Epithelial cell of proximal tubule (primary cell): ENCODE measurements at regions not wholly inside any gene's neighbourhood (a gene's known extent, or its start where the extent isn't known, plus 50 kb on each side); places are given as distances from the start of the nearest gene placed in this dataset.
A peak's percentile ranks its signal among the peaks of the same experiment; 100 is the strongest.

Experiments
- DNase-seq: peaks from one replicate; pipeline ENCODE4 v3.0.0-alpha.2; 2011; ENCODE audit warnings: low read depth
- H3K4me3 ChIP-seq: 2 replicates; pipeline ENCODE4 v1.5.1; 2011; ENCODE audit warnings: low read depth, mild to moderate bottlenecking, low read length
- CTCF ChIP-seq: conservative IDR thresholded peaks from 2 replicates; pipeline ENCODE4 v1.5.1; 2012; ENCODE audit warnings: low read depth, mild to moderate bottlenecking, low read length

- no peak for DNase-seq
- no peak for TF ChIP-seq CTCF
Measured at GRCh38 chr15:38702178-38702912, 137.7 kb upstream of the RASGRP1 start.

GRCh38 chr15:38705436-38706219 lies 141.0 kb upstream of the RASGRP1 start:
- H3K4me3 ChIP-seq: no peak overlapping the region
- no peak for DNase-seq
- TF ChIP-seq CTCF: no peak

More at GRCh38 chr15:38702178-38702912, 137.7 kb upstream of the RASGRP1 start:
- no peak overlapping the region for H3K4me3 ChIP-seq

- no peak for DNase-seq
- H3K4me3 ChIP-seq: no peak overlapping the region
- no peak for TF ChIP-seq CTCF
Measured at GRCh38 chr15:38706956-38707355, 142.3 kb upstream of the RASGRP1 start.

- no peak overlapping the region for H3K4me3 ChIP-seq
- no peak for DNase-seq
- TF ChIP-seq CTCF: peak; percentile 88
Measured at GRCh38 chr15:38707802-38708671, 143.4 kb upstream of the RASGRP1 start.

GRCh38 chr15:38708672-38709180 lies 144.1 kb upstream of the RASGRP1 start:
- H3K4me3 ChIP-seq: no peak overlapping the region
- TF ChIP-seq CTCF: no peak
- no peak for DNase-seq

GRCh38 chr15:38709196-38709595 lies 144.6 kb upstream of the RASGRP1 start:
- no peak overlapping the region for H3K4me3 ChIP-seq
- TF ChIP-seq CTCF: no peak
- no peak for DNase-seq
